NOMO-1 (cell line): ENCODE measurements at regions not wholly inside any gene's neighbourhood (a gene's known extent, or its start where the extent isn't known, plus 50 kb on each side); places are given as distances from the start of the nearest gene placed in this dataset.

Experiments used
- DNase-seq, 2 experiments: peaks; one replicate each; lab custom pipeline; 2025; ENCODE audit not compliant: unreplicated experiment in 2 of 2; lab: John Stamatoyannopoulos, UW

GRCh38 chr6:167766986-167767714 lies 59.6 kb upstream of the AFDN start:
- no peak for DNase-seq

- DNase-seq: no peak
These were observed 59.0 kb upstream of the AFDN start for GRCh38 chr6:167767715-167768107.

GRCh38 chr6:167768471-167769215 lies 58.1 kb upstream of the AFDN start:
- DNase-seq: no peak

GRCh38 chr6:167769408-167770190 lies 57.1 kb upstream of the AFDN start:
- no peak for DNase-seq

- no peak for DNase-seq
These were observed 56.3 kb upstream of the AFDN start for GRCh38 chr6:167770291-167770955.

- DNase-seq: no peak
These were observed 51.8 kb upstream of the AFDN start for GRCh38 chr6:167774881-167775280.

GRCh38 chr6:167776906-167777627 lies 49.6 kb upstream of the AFDN start:
- no peak for DNase-seq
